NCI-H187 (cell line): ENCODE measurements at regions not wholly inside any gene's neighbourhood (a gene's known extent, or its start where the extent isn't known, plus 50 kb on each side); places are given as distances from the start of the nearest gene placed in this dataset.

Experiments
- DNase-seq, 2 experiments: peaks; one replicate each; lab custom pipeline; 2025; lab: John Stamatoyannopoulos, UW

GRCh38 chr1:221162352-221162751 is 283.1 kb downstream of the HLX start:
- DNase-seq, result no peak

GRCh38 chr1:221162939-221163338 is 283.7 kb downstream of the HLX start:
- no peak for DNase-seq

GRCh38 chr1:221164029-221164428 is 284.8 kb downstream of the HLX start:
- DNase-seq, result no peak

GRCh38 chr1:221164951-221165838 is 286.0 kb downstream of the HLX start:
- no peak for DNase-seq

- no peak for DNase-seq
Observed at GRCh38 chr1:221165839-221166500, 286.7 kb downstream of the HLX start.

GRCh38 chr1:221166559-221167318 is 287.5 kb downstream of the HLX start:
- DNase-seq, result no peak

- DNase-seq, result no peak
Observed at GRCh38 chr1:221169447-221169889, 290.2 kb downstream of the HLX start.

- DNase-seq, result no peak
Observed at GRCh38 chr1:221170171-221170570, 290.9 kb downstream of the HLX start.

- no peak for DNase-seq
Observed at GRCh38 chr1:221171768-221172167, 292.5 kb downstream of the HLX start.

GRCh38 chr1:221172841-221173240 is 293.6 kb downstream of the HLX start:
- DNase-seq, result no peak

GRCh38 chr1:221174330-221174993 is 295.2 kb downstream of the HLX start:
- DNase-seq, result no peak

GRCh38 chr1:221175249-221175648 is 296.0 kb downstream of the HLX start:
- no peak for DNase-seq

GRCh38 chr1:221180704-221181368 is 301.6 kb downstream of the HLX start:
- DNase-seq, result no peak

GRCh38 chr1:221182791-221183533 is 303.7 kb downstream of the HLX start:
- no peak for DNase-seq

- DNase-seq, result no peak
Observed at GRCh38 chr1:221184131-221184794, 305.0 kb downstream of the HLX start.

- DNase-seq, result no peak
Observed at GRCh38 chr1:221187174-221187573, 307.9 kb downstream of the HLX start.

- DNase-seq, result no peak
Observed at GRCh38 chr1:221188458-221188857, 309.2 kb downstream of the HLX start.

GRCh38 chr1:221190249-221190648 is 311.0 kb downstream of the HLX start:
- no peak for DNase-seq

GRCh38 chr1:221192055-221192454 is 312.8 kb downstream of the HLX start:
- DNase-seq, result no peak

GRCh38 chr1:221200464-221200863 is 321.2 kb downstream of the HLX start:
- no peak for DNase-seq
